ENCODE measurements at regions not wholly inside any gene's neighbourhood (a gene's known extent, or its start where the extent isn't known, plus 50 kb on each side); places are given as distances from the start of the nearest gene placed in this dataset.

DNA sequence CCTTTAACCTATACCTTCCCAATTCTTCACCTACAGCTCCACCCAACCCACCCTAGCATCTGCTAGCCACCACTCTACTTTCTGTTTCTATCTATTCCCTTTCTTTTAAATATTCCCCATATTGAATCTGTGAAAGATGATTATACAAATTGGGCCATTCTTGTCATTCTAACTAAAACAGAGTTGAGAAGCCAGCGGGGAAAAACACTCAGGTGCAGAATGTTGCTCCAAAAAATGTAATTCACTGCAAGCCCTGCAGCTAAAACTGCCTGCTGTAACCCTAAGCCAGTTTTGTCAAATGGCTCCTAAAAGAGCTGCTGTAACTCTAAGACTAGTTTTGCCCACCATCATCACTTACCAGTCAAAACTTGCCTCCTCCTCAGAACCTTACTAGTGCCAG lies 1468.6 kb upstream of the MIR17HG start:
- no peaks in the 10 kb centered on the region for H3K4me1 ChIP-seq (ENCODE audit: control insufficient read depth, insufficient read depth, low read length, poor library complexity, severe bottlenecking)
- WGBS, 2 experiments (ENCODE audit: insufficient coverage in 2 of 2): 14% methylated on average over 1 of the region's 1 CpG; no CpG with 5 or more reads in 1 of the 2 experiments
- no peak overlapping the region for H3K4me3 ChIP-seq (ENCODE audit: extremely low read depth, insufficient read depth, low read length, poor library complexity, severe bottlenecking)
- no peak overlapping the region for H3K27ac ChIP-seq (ENCODE audit: low read depth, low read length, severe bottlenecking)
- no peaks in the 10 kb centered on the region for H3K36me3 ChIP-seq (ENCODE audit: control insufficient read depth, insufficient read depth, low read length)
- no peaks in the 10 kb centered on the region for H3K9me3 ChIP-seq (ENCODE audit: control insufficient read depth, low read length)

DNA sequence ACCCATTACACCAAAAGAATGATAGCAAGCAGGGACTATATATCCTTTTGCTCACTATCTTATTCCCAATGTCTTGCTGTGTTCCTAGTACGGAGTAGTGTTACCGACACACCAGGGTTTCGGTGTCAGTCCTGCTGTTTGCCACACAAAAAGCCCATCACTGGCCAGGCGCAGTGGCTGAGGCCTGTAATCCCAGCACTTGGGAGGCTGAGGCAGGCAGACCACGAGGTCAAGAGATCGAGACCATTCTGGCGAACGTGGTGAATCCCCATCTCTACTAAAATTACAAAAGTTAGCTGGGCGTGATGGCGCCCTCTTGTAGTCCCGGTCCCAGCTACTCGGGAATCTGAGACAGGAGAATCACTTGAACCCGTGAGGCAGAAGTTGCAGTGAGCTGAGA lies 1467.3 kb upstream of the MIR17HG start:
- WGBS, 2 experiments (ENCODE audit: insufficient coverage in 2 of 2): 89 to 94% methylated on average over 13 of the region's 13 CpGs
- H3K4me3 ChIP-seq (ENCODE audit: extremely low read depth, insufficient read depth, low read length, poor library complexity, severe bottlenecking): no peak overlapping the region
- no peak overlapping the region for H3K27ac ChIP-seq (ENCODE audit: low read depth, low read length, severe bottlenecking)
- H3K36me3 ChIP-seq (ENCODE audit: control insufficient read depth, insufficient read depth, low read length): no peaks in the 10 kb centered on the region
- no peaks in the 10 kb centered on the region for H3K9me3 ChIP-seq (ENCODE audit: control insufficient read depth, low read length)
- no peaks in the 10 kb centered on the region for H3K4me1 ChIP-seq (ENCODE audit: control insufficient read depth, insufficient read depth, low read length, poor library complexity, severe bottlenecking)

GRCh38 chr13:89883893-89884448 lies 1463.5 kb upstream of the MIR17HG start:
- 94 to 97% methylated on average over 18 to 29 of the region's 41 CpGs for WGBS, 2 experiments (ENCODE audit: insufficient coverage in 2 of 2)
- no peaks in the 10 kb centered on the region for H3K9me3 ChIP-seq (ENCODE audit: control insufficient read depth, low read length)
- no peak overlapping the region for H3K27ac ChIP-seq (ENCODE audit: low read depth, low read length, severe bottlenecking)
- H3K36me3 ChIP-seq (ENCODE audit: control insufficient read depth, insufficient read depth, low read length): no peaks in the 10 kb centered on the region
- no peaks in the 10 kb centered on the region for H3K4me1 ChIP-seq (ENCODE audit: control insufficient read depth, insufficient read depth, low read length, poor library complexity, severe bottlenecking)
- no peak overlapping the region for H3K4me3 ChIP-seq (ENCODE audit: extremely low read depth, insufficient read depth, low read length, poor library complexity, severe bottlenecking)

- Histone ChIP-seq H3K4me1 (ENCODE audit: control insufficient read depth, insufficient read depth, low read length, poor library complexity, severe bottlenecking) (no peaks in the 10 kb centered on the region), H3K9me3 (ENCODE audit: control insufficient read depth, low read length) (no peaks in the 10 kb centered on the region), H3K27ac (ENCODE audit: low read depth, low read length, severe bottlenecking) (no peak overlapping the region), H3K36me3 (ENCODE audit: control insufficient read depth, insufficient read depth, low read length) (no peaks in the 10 kb centered on the region), H3K4me3 (ENCODE audit: extremely low read depth, insufficient read depth, low read length, poor library complexity, severe bottlenecking) (no peak overlapping the region)
Measured at GRCh38 chr13:89890806-89891205, 1456.7 kb upstream of the MIR17HG start.

DNA sequence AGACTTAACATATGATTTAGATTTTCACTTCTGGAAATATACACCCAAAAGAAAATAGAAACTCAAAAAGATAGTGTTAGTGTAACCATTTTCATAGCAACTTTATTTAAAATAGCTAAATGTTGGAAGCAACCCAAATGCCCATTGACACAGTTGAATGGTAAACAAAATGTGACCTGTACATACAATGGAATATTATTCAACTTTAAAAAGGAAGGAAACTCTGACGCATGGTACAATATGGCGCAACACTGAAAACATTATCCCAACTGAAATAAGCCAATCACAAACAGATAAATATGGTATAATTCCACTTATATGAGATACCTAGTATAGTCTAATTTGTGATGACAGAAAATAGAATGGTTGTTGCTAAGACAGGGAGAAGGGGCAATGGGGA lies 1456.1 kb upstream of the MIR17HG start:
- H3K36me3 ChIP-seq (ENCODE audit: control insufficient read depth, insufficient read depth, low read length): no peaks in the 10 kb centered on the region
- no CpG with 5 or more reads among the region's 2 CpGs for WGBS, 2 experiments (ENCODE audit: insufficient coverage in 2 of 2)
- no peaks in the 10 kb centered on the region for H3K4me1 ChIP-seq (ENCODE audit: control insufficient read depth, insufficient read depth, low read length, poor library complexity, severe bottlenecking)
- H3K4me3 ChIP-seq (ENCODE audit: extremely low read depth, insufficient read depth, low read length, poor library complexity, severe bottlenecking): no peak overlapping the region
- no peak overlapping the region for H3K27ac ChIP-seq (ENCODE audit: low read depth, low read length, severe bottlenecking)
- no peaks in the 10 kb centered on the region for H3K9me3 ChIP-seq (ENCODE audit: control insufficient read depth, low read length)

DNA sequence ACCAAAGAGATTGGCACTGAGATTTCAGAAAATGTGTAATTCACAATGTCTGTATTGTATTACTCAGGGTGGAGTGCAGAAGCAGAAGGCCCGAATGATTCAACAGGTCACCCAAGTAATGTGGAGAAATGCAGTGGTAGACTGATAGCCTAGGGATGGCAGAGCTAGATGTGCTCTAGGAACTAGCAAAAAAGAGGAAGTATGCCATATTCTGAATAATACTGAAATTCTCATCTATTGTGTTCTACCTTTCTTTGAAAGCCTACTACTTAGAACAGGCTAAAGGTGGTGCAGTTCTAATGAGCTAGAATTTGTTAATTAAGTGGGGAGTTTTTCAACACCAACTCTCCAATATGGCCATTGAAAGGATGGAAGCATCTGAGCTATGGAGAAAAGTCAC lies 1449.8 kb upstream of the MIR17HG start:
- H3K36me3 ChIP-seq (ENCODE audit: control insufficient read depth, insufficient read depth, low read length): no peaks in the 10 kb centered on the region
- H3K27ac ChIP-seq (ENCODE audit: low read depth, low read length, severe bottlenecking): no peak overlapping the region
- no peaks in the 10 kb centered on the region for H3K4me1 ChIP-seq (ENCODE audit: control insufficient read depth, insufficient read depth, low read length, poor library complexity, severe bottlenecking)
- H3K9me3 ChIP-seq (ENCODE audit: control insufficient read depth, low read length): no peaks in the 10 kb centered on the region
- H3K4me3 ChIP-seq (ENCODE audit: extremely low read depth, insufficient read depth, low read length, poor library complexity, severe bottlenecking): no peak overlapping the region
- 83% methylated on average over 1 of the region's 1 CpG; no CpG with 5 or more reads in 1 of the 2 experiments for WGBS, 2 experiments (ENCODE audit: insufficient coverage in 2 of 2)

- Histone ChIP-seq H3K27ac (ENCODE audit: low read depth, low read length, severe bottlenecking) (no peak overlapping the region), H3K4me3 (ENCODE audit: extremely low read depth, insufficient read depth, low read length, poor library complexity, severe bottlenecking) (no peak overlapping the region), H3K4me1 (ENCODE audit: control insufficient read depth, insufficient read depth, low read length, poor library complexity, severe bottlenecking) (no peaks in the 10 kb centered on the region), H3K9me3 (ENCODE audit: control insufficient read depth, low read length) (no peaks in the 10 kb centered on the region), H3K36me3 (ENCODE audit: control insufficient read depth, insufficient read depth, low read length) (no peaks in the 10 kb centered on the region)
- WGBS, 2 experiments (ENCODE audit: insufficient coverage in 2 of 2): 60 to 100% methylated on average over 1 to 2 of the region's 5 CpGs
Measured at GRCh38 chr13:89899302-89900103, 1448.0 kb upstream of the MIR17HG start.

GRCh38 chr13:89900104-89900765 lies 1447.3 kb upstream of the MIR17HG start:
- no peak overlapping the region for H3K4me3 ChIP-seq (ENCODE audit: extremely low read depth, insufficient read depth, low read length, poor library complexity, severe bottlenecking)
- no peaks in the 10 kb centered on the region for H3K36me3 ChIP-seq (ENCODE audit: control insufficient read depth, insufficient read depth, low read length)
- H3K4me1 ChIP-seq (ENCODE audit: control insufficient read depth, insufficient read depth, low read length, poor library complexity, severe bottlenecking): no peaks in the 10 kb centered on the region
- H3K27ac ChIP-seq (ENCODE audit: low read depth, low read length, severe bottlenecking): no peak overlapping the region
- H3K9me3 ChIP-seq (ENCODE audit: control insufficient read depth, low read length): no peaks in the 10 kb centered on the region
- WGBS, 2 experiments (ENCODE audit: insufficient coverage in 2 of 2): 96 to 100% methylated on average over 1 to 2 of the region's 5 CpGs

GRCh38 chr13:89902223-89902622 lies 1445.3 kb upstream of the MIR17HG start:
- Histone ChIP-seq H3K4me1 (ENCODE audit: control insufficient read depth, insufficient read depth, low read length, poor library complexity, severe bottlenecking) (no peaks in the 10 kb centered on the region), H3K27ac (ENCODE audit: low read depth, low read length, severe bottlenecking) (no peak overlapping the region), H3K4me3 (ENCODE audit: extremely low read depth, insufficient read depth, low read length, poor library complexity, severe bottlenecking) (no peak overlapping the region), H3K9me3 (ENCODE audit: control insufficient read depth, low read length) (no peaks in the 10 kb centered on the region), H3K36me3 (ENCODE audit: control insufficient read depth, insufficient read depth, low read length) (no peaks in the 10 kb centered on the region)

DNA sequence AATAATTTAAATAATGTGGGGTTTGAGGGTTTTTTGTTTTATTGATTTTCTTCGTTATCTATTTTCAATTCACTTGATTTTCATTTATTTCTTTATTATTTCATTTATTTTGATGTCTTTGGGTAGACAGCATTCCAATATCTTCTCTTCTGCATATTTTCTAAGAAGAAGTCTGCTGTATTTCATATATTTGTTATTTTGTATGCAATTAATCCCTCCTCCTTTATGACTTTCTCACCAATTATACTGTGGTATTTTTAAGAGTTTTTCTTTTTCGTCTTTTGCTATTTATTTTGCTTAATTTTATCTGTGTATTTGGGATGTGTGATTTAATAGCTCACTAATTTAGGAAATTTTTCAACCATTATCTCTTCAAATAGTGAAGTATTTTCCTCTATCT lies 1444.4 kb upstream of the MIR17HG start:
- no peak overlapping the region for H3K4me3 ChIP-seq (ENCODE audit: extremely low read depth, insufficient read depth, low read length, poor library complexity, severe bottlenecking)
- no CpG with 5 or more reads among the region's 2 CpGs for WGBS, 2 experiments (ENCODE audit: insufficient coverage in 2 of 2)
- H3K36me3 ChIP-seq (ENCODE audit: control insufficient read depth, insufficient read depth, low read length): no peaks in the 10 kb centered on the region

DNA sequence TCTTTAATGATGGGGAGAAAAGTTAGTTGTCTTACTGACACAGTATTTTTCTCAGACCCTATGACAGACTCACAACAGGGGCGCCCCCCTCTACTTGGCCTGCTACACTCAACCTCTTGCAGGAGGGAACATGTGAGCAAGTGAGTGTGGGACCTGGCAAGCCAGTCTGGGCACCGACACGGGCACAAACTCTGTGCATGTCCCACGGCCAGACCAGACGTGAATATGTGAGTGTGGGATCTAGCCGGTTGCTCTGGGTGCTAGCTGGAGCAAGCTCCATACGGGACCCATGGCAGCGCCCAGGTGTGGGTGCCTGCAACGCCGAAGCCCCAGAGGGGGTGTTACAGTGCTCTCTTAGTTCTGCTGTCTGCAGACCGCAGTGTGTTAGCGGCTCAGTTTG lies 1437.3 kb upstream of the MIR17HG start:
- Histone ChIP-seq H3K36me3 (ENCODE audit: control insufficient read depth, insufficient read depth, low read length) (no peaks in the 10 kb centered on the region), H3K4me1 (ENCODE audit: control insufficient read depth, insufficient read depth, low read length, poor library complexity, severe bottlenecking) (no peaks in the 10 kb centered on the region), H3K4me3 (ENCODE audit: extremely low read depth, insufficient read depth, low read length, poor library complexity, severe bottlenecking) (no peak overlapping the region), H3K9me3 (ENCODE audit: control insufficient read depth, low read length) (no peaks in the 10 kb centered on the region), H3K27ac (ENCODE audit: low read depth, low read length, severe bottlenecking) (no peak overlapping the region)
- WGBS, 2 experiments (ENCODE audit: insufficient coverage in 2 of 2): 84 to 86% methylated on average over 11 to 12 of the region's 12 CpGs

More for the DNA sequence above, 1444.4 kb upstream of the MIR17HG start:
- H3K9me3 ChIP-seq (ENCODE audit: control insufficient read depth, low read length): no peaks in the 10 kb centered on the region
- H3K27ac ChIP-seq (ENCODE audit: low read depth, low read length, severe bottlenecking): no peak overlapping the region
- no peaks in the 10 kb centered on the region for H3K4me1 ChIP-seq (ENCODE audit: control insufficient read depth, insufficient read depth, low read length, poor library complexity, severe bottlenecking)

All from mesodermal cell (in vitro differentiated cells).